Fibroblast of pulmonary artery (primary cell): ENCODE measurements at regions not wholly inside any gene's neighbourhood (a gene's known extent, or its start where the extent isn't known, plus 50 kb on each side); places are given as distances from the start of the nearest gene placed in this dataset.

Source experiments
- DNase-seq: peaks from one replicate; pipeline ENCODE4 v3.0.0-alpha.2; 2010; ENCODE audit warnings: low read depth
- H3K4me3 ChIP-seq: replicated peaks from 2 replicates; pipeline ENCODE4 v1.5.1; 2011; ENCODE audit warnings: low read depth, mild to moderate bottlenecking, control low read depth, low read length, moderate library complexity
- TF ChIP-seq, protein P1 (sequence below): IDR thresholded peaks from 2 replicates; pipeline ENCODE4 v1.5.1; 2011; ENCODE audit warnings: mild to moderate bottlenecking, control low read depth, low read length, inconsistent platforms; ENCODE audit errors: missing control alignments

DNA sequence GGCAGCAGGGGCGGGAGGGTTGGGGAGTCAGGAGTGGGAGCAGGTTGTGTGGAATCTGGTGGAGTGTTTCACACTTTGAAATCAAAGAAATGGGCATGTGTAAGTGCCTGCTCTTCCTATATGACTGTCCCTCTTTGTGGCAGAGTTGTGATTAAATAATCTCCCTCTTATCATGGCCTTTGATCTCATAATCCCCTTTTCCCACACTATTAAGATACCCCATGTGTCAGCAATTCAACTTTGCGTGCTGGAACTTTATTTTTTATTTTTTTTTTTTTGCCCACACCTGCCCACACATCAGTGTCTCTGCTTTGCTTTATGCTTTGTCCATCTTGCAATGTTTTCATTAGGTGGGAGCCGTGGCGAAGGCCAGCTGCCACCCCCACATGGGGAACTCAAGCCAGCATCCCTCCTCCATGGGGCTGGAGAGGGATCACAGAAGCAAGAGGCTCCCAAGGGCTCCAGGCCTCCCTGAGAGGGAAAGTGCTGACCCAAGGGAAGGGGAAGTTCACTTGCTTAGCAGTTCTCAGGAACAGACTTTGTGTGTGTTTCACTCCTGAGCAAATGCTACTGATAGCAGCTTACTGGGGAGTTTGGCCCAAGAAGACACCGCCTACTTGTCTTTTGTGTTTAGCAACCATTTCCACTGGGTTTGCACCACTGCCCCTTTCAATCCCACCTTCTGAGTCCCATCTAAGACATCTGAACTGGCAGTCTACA, 243.4 kb downstream of the BCL11A start:
- no peak for DNase-seq
- H3K4me3 ChIP-seq, result no peak overlapping the region
- TF ChIP-seq, protein P1, sequence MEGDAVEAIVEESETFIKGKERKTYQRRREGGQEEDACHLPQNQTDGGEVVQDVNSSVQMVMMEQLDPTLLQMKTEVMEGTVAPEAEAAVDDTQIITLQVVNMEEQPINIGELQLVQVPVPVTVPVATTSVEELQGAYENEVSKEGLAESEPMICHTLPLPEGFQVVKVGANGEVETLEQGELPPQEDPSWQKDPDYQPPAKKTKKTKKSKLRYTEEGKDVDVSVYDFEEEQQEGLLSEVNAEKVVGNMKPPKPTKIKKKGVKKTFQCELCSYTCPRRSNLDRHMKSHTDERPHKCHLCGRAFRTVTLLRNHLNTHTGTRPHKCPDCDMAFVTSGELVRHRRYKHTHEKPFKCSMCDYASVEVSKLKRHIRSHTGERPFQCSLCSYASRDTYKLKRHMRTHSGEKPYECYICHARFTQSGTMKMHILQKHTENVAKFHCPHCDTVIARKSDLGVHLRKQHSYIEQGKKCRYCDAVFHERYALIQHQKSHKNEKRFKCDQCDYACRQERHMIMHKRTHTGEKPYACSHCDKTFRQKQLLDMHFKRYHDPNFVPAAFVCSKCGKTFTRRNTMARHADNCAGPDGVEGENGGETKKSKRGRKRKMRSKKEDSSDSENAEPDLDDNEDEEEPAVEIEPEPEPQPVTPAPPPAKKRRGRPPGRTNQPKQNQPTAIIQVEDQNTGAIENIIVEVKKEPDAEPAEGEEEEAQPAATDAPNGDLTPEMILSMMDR, result no peak

DNA sequence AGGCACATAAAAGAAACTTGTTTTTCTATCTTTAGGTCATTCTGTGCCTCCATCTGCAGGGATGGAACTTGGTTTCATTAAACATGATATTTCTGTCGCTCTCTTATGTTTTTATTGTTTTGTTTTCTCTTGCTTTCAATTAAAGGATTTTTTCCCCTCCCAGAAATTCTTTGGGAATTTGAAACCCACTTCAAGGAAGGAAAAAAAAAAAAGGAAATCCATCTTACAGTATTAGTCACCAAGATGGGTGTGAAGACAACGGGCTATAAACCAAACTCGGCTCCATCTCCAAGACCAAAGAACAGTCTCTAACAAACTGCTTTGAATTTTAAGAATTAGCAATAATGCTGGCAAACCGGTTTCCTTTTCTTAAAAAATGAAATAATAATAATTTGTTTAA, 244.1 kb downstream of the BCL11A start:
- TF ChIP-seq, protein P1, result no peak
- no peak for DNase-seq
- no peak overlapping the region for H3K4me3 ChIP-seq

DNA sequence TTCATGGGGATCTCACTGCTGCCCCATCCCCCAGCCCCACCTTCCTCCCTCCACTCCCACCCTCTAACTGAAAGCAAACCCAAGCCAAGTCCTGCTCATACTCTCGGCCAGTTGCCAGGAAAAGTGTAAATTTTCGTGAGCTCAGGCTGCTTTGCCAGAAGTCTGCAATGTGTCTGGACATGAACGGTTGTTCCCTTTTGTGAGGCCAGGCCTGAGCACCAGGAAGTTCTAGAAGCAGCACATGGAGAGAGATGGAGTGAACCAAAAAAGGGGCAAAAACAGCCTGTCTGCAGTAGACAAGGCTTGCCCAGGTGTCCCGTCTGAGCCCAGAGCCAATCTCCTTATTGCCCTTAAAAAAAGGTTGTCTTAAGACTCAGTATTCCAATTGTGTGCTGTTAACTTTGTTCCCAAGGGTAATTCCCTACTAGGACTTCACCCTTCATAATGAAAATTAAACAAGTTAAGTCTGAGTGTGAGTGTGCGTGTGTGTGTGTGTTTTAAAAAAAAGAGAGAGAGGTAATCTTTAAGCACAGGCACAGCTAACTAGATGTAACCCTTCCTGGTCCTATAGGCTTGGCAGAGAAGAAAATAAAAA, 247.1 kb downstream of the BCL11A start:
- H3K4me3 ChIP-seq, result no peak overlapping the region
- TF ChIP-seq, protein P1, result no peak
- DNase-seq, result no peak

DNA sequence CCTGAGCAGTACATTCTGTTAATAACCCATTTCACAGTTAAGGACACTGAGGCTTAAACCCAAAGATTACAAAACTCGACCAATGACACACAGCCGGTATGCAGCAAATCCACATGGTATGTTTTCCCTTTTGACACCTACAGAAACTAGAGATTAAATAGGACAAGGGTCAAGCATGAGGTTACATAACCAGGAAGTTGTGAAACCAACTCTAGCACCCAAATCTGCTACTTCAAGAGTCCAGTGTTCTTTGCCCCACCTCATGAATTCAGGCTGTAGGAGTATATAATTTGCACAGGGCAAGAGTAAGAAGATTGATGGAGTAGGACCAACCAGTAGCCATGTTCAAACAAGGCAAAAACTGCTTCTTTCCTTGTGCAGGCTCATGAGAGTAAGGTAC, 249.8 kb downstream of the BCL11A start:
- no peak for DNase-seq
- H3K4me3 ChIP-seq, result no peak overlapping the region
- TF ChIP-seq, protein P1, result no peak

DNA sequence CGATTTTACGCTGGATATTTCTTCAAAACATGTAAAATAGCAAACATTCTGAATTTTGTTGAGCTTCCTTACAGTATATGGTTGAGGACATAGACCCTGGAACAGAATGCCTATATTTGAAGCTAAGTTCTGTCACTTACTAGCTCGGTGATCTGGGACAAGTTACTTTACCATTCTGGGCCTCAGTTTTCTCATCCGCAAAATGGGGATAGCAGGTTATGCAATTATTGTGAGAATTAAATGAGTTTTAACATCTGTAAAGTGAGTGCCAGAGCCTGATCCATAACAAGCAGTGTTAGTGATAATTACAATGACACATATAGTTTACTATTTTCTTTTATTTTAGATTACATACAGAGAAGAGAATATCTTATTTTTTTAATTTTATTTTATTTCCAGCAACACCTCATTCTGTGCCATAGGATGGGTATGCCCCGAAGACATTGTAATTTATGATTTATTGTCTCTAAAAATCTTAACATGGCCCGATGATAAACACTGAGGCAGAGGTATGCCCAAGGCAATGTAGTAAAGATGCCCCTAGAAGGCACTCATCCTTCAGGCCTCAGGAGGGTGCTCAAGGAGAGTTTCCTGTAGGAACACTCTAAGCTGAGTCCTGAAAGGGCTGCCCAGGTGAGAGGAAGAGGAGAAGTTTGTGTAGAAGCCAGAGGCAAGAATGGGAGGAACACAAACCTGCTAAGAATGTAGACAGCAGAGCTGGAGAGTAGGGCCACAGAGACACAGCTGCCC, 250.9 kb downstream of the BCL11A start:
- TF ChIP-seq, protein P1, result no peak
- no peak for DNase-seq
- no peak overlapping the region for H3K4me3 ChIP-seq

DNA sequence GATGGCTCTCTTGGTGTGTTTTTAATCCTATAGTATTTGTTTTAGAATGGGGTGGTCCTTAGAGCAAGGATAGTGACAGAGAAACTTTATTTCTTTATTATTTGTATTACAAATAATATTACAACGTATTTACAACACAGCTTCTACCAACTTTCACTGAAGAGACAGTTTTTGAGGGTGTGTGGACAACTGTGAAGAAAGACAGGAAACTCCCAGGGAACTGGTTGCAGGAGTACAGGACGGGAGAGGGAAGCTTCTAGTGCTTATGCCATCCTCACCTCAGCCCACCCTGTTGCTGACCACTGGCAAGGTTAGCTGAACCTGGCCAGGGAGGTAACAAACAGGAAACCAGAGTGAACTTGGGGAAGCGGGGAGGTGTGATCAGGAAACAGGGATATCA, 251.7 kb downstream of the BCL11A start:
- H3K4me3 ChIP-seq, result no peak overlapping the region
- DNase-seq, result no peak
- TF ChIP-seq, protein P1, result no peak
